Ishikawa (cell line): ENCODE measurements at regions not wholly inside any gene's neighbourhood (a gene's known extent, or its start where the extent isn't known, plus 50 kb on each side); places are given as distances from the start of the nearest gene placed in this dataset.

Experiments
- CEBPB ChIP-seq: IDR thresholded peaks from 2 replicates; pipeline ENCODE4 v1.6.1; 2012
- CREB1 ChIP-seq: IDR thresholded peaks from 2 replicates; pipeline ENCODE4 v1.6.1; 2012; ENCODE audit warnings: low read depth
- EGR1 ChIP-seq: IDR thresholded peaks from 2 replicates; pipeline ENCODE4 v1.6.1; 2012
- EP300 ChIP-seq: IDR thresholded peaks from 2 replicates; pipeline ENCODE4 v1.6.1; 2012; ENCODE audit warnings: borderline replicate concordance
- FOXM1 ChIP-seq: IDR thresholded peaks from 2 replicates; pipeline ENCODE4 v1.6.1; 2012; ENCODE audit warnings: low read depth, borderline replicate concordance
- MAX ChIP-seq: IDR thresholded peaks from 2 replicates; pipeline ENCODE4 v1.6.1; 2012
- NFIC ChIP-seq: IDR thresholded peaks from 2 replicates; pipeline ENCODE4 v1.6.1; 2012
- RAD21 ChIP-seq: IDR thresholded peaks from 2 replicates; pipeline ENCODE4 v1.6.1; 2012; ENCODE audit warnings: low read depth
- REST ChIP-seq: IDR thresholded peaks from 2 replicates; pipeline ENCODE4 v1.6.1; 2012; ENCODE audit warnings: low read depth, mild to moderate bottlenecking
- TAF1 ChIP-seq: IDR thresholded peaks from 2 replicates; pipeline ENCODE4 v1.6.1; 2012; ENCODE audit warnings: low read depth, mild to moderate bottlenecking
- TCF12 ChIP-seq: IDR thresholded peaks from 2 replicates; pipeline ENCODE4 v1.6.1; 2012; ENCODE audit warnings: low read depth
- TEAD4 ChIP-seq: IDR thresholded peaks from 2 replicates; pipeline ENCODE4 v1.6.1; 2012
- USF1 ChIP-seq: IDR thresholded peaks from 2 replicates; pipeline ENCODE4 v1.6.1; 2012
- YY1 ChIP-seq: IDR thresholded peaks from 2 replicates; pipeline ENCODE4 v1.6.1; 2012; ENCODE audit warnings: low read depth
- ZBTB7A ChIP-seq: IDR thresholded peaks from 2 replicates; pipeline ENCODE4 v1.6.1; 2012; ENCODE audit warnings: low read depth

GRCh38 chr9:18126831-18127498, 347.0 kb upstream of the ADAMTSL1 start:
- TF ChIP-seq EGR1, result no peak
- no peak for TF ChIP-seq CEBPB
- no peak for TF ChIP-seq YY1
- no peak for TF ChIP-seq EP300
- no peak for TF ChIP-seq REST
- TF ChIP-seq TEAD4, result no peak
- TF ChIP-seq RAD21, result no peak
- TF ChIP-seq TAF1, result no peak
- no peak for TF ChIP-seq MAX
- no peak for TF ChIP-seq FOXM1
- no peak for TF ChIP-seq TCF12
- no peak for TF ChIP-seq NFIC
- TF ChIP-seq USF1, result no peak
- no peak for TF ChIP-seq CREB1
- no peak for TF ChIP-seq ZBTB7A

GRCh38 chr9:18127499-18127875, 346.5 kb upstream of the ADAMTSL1 start:
- TF ChIP-seq ZBTB7A (no peak), REST (no peak), NFIC (no peak), TCF12 (no peak), CEBPB (no peak), EP300 (no peak), CREB1 (no peak), EGR1 (no peak), RAD21 (no peak), YY1 (no peak)

- no peak for TF ChIP-seq CREB1
- no peak for TF ChIP-seq USF1
- TF ChIP-seq ZBTB7A, result no peak
- TF ChIP-seq FOXM1, result no peak
- no peak for TF ChIP-seq TAF1
- TF ChIP-seq CEBPB, result no peak
- no peak for TF ChIP-seq EGR1
- TF ChIP-seq NFIC, result no peak
- no peak for TF ChIP-seq REST
- no peak for TF ChIP-seq EP300
- no peak for TF ChIP-seq YY1
- no peak for TF ChIP-seq TCF12
- TF ChIP-seq RAD21, result no peak
- no peak for TF ChIP-seq MAX
- TF ChIP-seq TEAD4, result no peak
Observed at GRCh38 chr9:18129809-18130334, 344.1 kb upstream of the ADAMTSL1 start.

GRCh38 chr9:18136354-18136994, 337.5 kb upstream of the ADAMTSL1 start:
- TF ChIP-seq TEAD4 (no peak), USF1 (no peak), REST (no peak), YY1 (no peak), TCF12 (no peak), EP300 (no peak)
